Sigmoid colon (tissue), 6 donors: ENCODE measurements at regions not wholly inside any gene's neighbourhood (a gene's known extent, or its start where the extent isn't known, plus 50 kb on each side); places are given as distances from the start of the nearest gene placed in this dataset.
A peak's percentile ranks its signal among the peaks of the same experiment; 100 is the strongest.
"Not testable (repeated sequence)": the region's sequence is repeated elsewhere in the genome, so short reads cannot be mapped to it uniquely, and the experiment has no call there.

Source experiments
- DNase-seq: peaks from one replicate; pipeline ENCODE4 v3.0.0-alpha.2; 2019
- H3K27ac ChIP-seq, 4 donors: fragments of 200-600 bp; sonication (generic); one replicate each; pipeline ENCODE4 v1.5.1; 2016 to 2019; ENCODE audit warnings: mild to moderate bottlenecking in 1 of 4
- H3K27me3 ChIP-seq, 3 donors: fragments of 200-600 bp; sonication (generic); one replicate each; pipeline ENCODE4 v1.5.1; 2019; ENCODE audit warnings: mild to moderate bottlenecking in 1 of 3
- H3K36me3 ChIP-seq, 4 donors: fragments of 200-600 bp; sonication (generic); one replicate each; pipeline ENCODE4 v1.5.1; 2016 to 2019
- H3K4me1 ChIP-seq, 4 donors: fragments of 200-600 bp; sonication (generic); one replicate each; pipeline ENCODE4 v1.5.1; 2017 to 2019
- H3K4me3 ChIP-seq, 4 donors: fragments of 200-600 bp; sonication (generic); one replicate each; pipeline ENCODE4 v1.5.1; 2017 to 2019; ENCODE audit warnings: mild to moderate bottlenecking in 2 of 4, moderate library complexity in 1 of 4
- H3K9me3 ChIP-seq, 4 donors: fragments of 200-600 bp in 3 of 4; sonication (generic) in 3 of 4; one replicate each; pipeline versions ENCODE4 v1.5.1 to v1.6.1; 2013 to 2019
- EP300 ChIP-seq, 4 donors: sonication (generic); formaldehyde crosslinking; IDR thresholded peaks; one replicate each; pipeline ENCODE4 v1.6.1; 2017; ENCODE audit warnings: antibody characterized with exemption in 4 of 4
- POLR2A ChIP-seq, 2 donors: fragments of 450-650 bp; IDR thresholded peaks; one replicate each; pipeline ENCODE4 v1.6.1; 2016; ENCODE audit warnings: antibody characterized with exemption in 2 of 2, mild to moderate bottlenecking in 2 of 2, moderate library complexity in 2 of 2
- POLR2AphosphoS5 ChIP-seq, 4 donors: sonication (generic); formaldehyde crosslinking; IDR thresholded peaks; one replicate each; pipeline ENCODE4 v1.6.1; 2017; ENCODE audit warnings: antibody characterized with exemption in 4 of 4
- WGBS, 2 donors: extraction: QIAGEN DNeasy Blood & Tissue Kit; methylation state at CpG; one replicate each; pipeline ENCODE4 v1.1.7; 2013; 5-methylcytosine and 5-hydroxymethylcytosine counted together
- intact Hi-C: fragments of 100-400 bp; cut with DNase I; formaldehyde crosslinking; loops from one replicate; pipeline ENCODE4 v1.15.1; 2023
- TF ChIP-seq, protein P1 (sequence below), 4 experiments: fragments of 450-650 bp in 3 of 4; fragments of 200-600 bp in 1 of 4; IDR thresholded peaks; one replicate each; pipeline ENCODE4 v1.5.1; 2016 to 2019; ENCODE audit warnings: antibody characterized with exemption in 4 of 4, mild to moderate bottlenecking in 3 of 4, moderate library complexity in 2 of 4
- donor health status: healthy with polysubstance abuse.
- donor health status: healthy.

GRCh38 chr20:53656293-53657202, 62.9 kb upstream of the ZNF217 start:
- Histone ChIP-seq H3K27me3 (no peaks in the 10 kb centered on the region), H3K9me3 (no peaks in the 10 kb centered on the region), H3K36me3 (no peaks in the 10 kb centered on the region), H3K27ac (peak overlapping the region; percentile 10 to 57 (median 24)), H3K4me1 (peaks cover 0 to 29% (median 23%) of the 10 kb centered on the region in 4 donors), H3K4me3 (no peak overlapping the region)
- DNase-seq, result no peak
- WGBS, 2 donors, result 16 to 35% methylated on average over 4 of the region's 4 CpGs
- TF ChIP-seq POLR2A (IDR thresholded peaks at IDR 0.05) (peak in 1 of 2 donors; percentile 7), POLR2AphosphoS5 (IDR thresholded peaks at IDR 0.05) (peak in 1 of 4 donors; percentile 51), EP300 (IDR thresholded peaks at IDR 0.05) (no peak)
- TF ChIP-seq, protein P1, sequence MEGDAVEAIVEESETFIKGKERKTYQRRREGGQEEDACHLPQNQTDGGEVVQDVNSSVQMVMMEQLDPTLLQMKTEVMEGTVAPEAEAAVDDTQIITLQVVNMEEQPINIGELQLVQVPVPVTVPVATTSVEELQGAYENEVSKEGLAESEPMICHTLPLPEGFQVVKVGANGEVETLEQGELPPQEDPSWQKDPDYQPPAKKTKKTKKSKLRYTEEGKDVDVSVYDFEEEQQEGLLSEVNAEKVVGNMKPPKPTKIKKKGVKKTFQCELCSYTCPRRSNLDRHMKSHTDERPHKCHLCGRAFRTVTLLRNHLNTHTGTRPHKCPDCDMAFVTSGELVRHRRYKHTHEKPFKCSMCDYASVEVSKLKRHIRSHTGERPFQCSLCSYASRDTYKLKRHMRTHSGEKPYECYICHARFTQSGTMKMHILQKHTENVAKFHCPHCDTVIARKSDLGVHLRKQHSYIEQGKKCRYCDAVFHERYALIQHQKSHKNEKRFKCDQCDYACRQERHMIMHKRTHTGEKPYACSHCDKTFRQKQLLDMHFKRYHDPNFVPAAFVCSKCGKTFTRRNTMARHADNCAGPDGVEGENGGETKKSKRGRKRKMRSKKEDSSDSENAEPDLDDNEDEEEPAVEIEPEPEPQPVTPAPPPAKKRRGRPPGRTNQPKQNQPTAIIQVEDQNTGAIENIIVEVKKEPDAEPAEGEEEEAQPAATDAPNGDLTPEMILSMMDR (IDR thresholded peaks at IDR 0.05), result no peak
- intact Hi-C loops, result no loop called here

GRCh38 chr20:53655625-53656292, 62.1 kb upstream of the ZNF217 start:
- 66 to 69% methylated on average over 4 of the region's 4 CpGs for WGBS, 2 donors
- TF ChIP-seq POLR2AphosphoS5 (IDR thresholded peaks at IDR 0.05), result no peak
- no peak for TF ChIP-seq POLR2A (IDR thresholded peaks at IDR 0.05)
- no peak for TF ChIP-seq EP300 (IDR thresholded peaks at IDR 0.05)
- TF ChIP-seq, protein P1 (IDR thresholded peaks at IDR 0.05), result no peak
- peak overlapping the region; percentile 10 to 57 (median 24) for H3K27ac ChIP-seq
- peaks cover 0 to 27% (median 20%) of the 10 kb centered on the region in 4 donors for H3K4me1 ChIP-seq
- no peaks in the 10 kb centered on the region for H3K36me3 ChIP-seq
- H3K4me3 ChIP-seq, result no peak overlapping the region
- no peak for DNase-seq
- intact Hi-C loops, result no loop called here
- H3K27me3 ChIP-seq, result no peaks in the 10 kb centered on the region
- no peaks in the 10 kb centered on the region for H3K9me3 ChIP-seq

GRCh38 chr20:53654932-53655624, 61.4 kb upstream of the ZNF217 start:
- Histone ChIP-seq H3K27ac (peak overlapping the region; percentile 2 to 40 (median 25)), H3K4me3 (no peak overlapping the region), H3K9me3 (no peaks in the 10 kb centered on the region), H3K27me3 (no peaks in the 10 kb centered on the region), H3K4me1 (peaks cover 0 to 20% (median 13%) of the 10 kb centered on the region in 4 donors), H3K36me3 (no peaks in the 10 kb centered on the region)
- 17 to 42% methylated on average over 13 of the region's 13 CpGs for WGBS, 2 donors
- no peak for DNase-seq
- intact Hi-C loops, result no loop called here
- TF ChIP-seq POLR2AphosphoS5 (IDR thresholded peaks at IDR 0.05), result no peak
- TF ChIP-seq POLR2A (IDR thresholded peaks at IDR 0.05), result no peak
- TF ChIP-seq, protein P1 (IDR thresholded peaks at IDR 0.05), result no peak
- TF ChIP-seq EP300 (IDR thresholded peaks at IDR 0.05), result no peak

GRCh38 chr20:53654521-53654920, 60.9 kb upstream of the ZNF217 start:
- H3K9me3 ChIP-seq, H3K36me3 ChIP-seq, intact Hi-C loops, H3K4me3 ChIP-seq, H3K27me3 ChIP-seq, DNase-seq: not testable (repeated sequence)
- WGBS, 2 donors, result 70 to 81% methylated on average over 8 of the region's 8 CpGs
- Histone ChIP-seq H3K27ac (peak overlapping the region in 3 of 4 donors; percentile 17 to 40 (median 33)), H3K4me1 (peaks cover 0 to 16% (median 12%) of the 10 kb centered on the region in 4 donors)
